NCI-H1694 treated with DMSO at 0.1 percent for 48 hours (cell line): ENCODE measurements at regions not wholly inside any gene's neighbourhood (a gene's known extent, or its start where the extent isn't known, plus 50 kb on each side); places are given as distances from the start of the nearest gene placed in this dataset.
"Not testable (repeated sequence)": the region's sequence is repeated elsewhere in the genome, so short reads cannot be mapped to it uniquely, and the experiment has no call there.

Source experiments
- DNase-seq: peaks from one replicate; lab custom pipeline; 2025; lab: John Stamatoyannopoulos, UW

- no peak for DNase-seq
Measured at GRCh38 chr15:77909182-77909940, 168.2 kb downstream of the TBC1D2B start.

- DNase-seq, result not testable (repeated sequence)
Measured at GRCh38 chr15:77908752-77909111, 168.8 kb downstream of the TBC1D2B start.

GRCh38 chr15:77907824-77908751 is 169.4 kb downstream of the TBC1D2B start:
- peak; percentile 70 for DNase-seq

GRCh38 chr15:77906062-77906990 is 171.2 kb downstream of the TBC1D2B start:
- not testable (repeated sequence) for DNase-seq

GRCh38 chr15:77905301-77905920 is 172.1 kb downstream of the TBC1D2B start:
- peak; percentile 27 for DNase-seq

- DNase-seq, result no peak
Measured at GRCh38 chr15:77904901-77905300, 172.6 kb downstream of the TBC1D2B start.

GRCh38 chr15:77904436-77904821 is 173.1 kb downstream of the TBC1D2B start:
- DNase-seq, result no peak

GRCh38 chr15:77903761-77904435 is 173.6 kb downstream of the TBC1D2B start:
- DNase-seq, result not testable (repeated sequence)

GRCh38 chr15:77902921-77903760 is 174.4 kb downstream of the TBC1D2B start:
- DNase-seq, result not testable (repeated sequence)

- no peak for DNase-seq
Measured at GRCh38 chr15:77901921-77902750, 175.4 kb downstream of the TBC1D2B start.

GRCh38 chr15:77901251-77901881 is 176.1 kb downstream of the TBC1D2B start:
- DNase-seq, result no peak

- DNase-seq, result not testable (repeated sequence)
Measured at GRCh38 chr15:77900331-77900963, 177.1 kb downstream of the TBC1D2B start.

GRCh38 chr15:77899776-77900175 is 177.7 kb downstream of the TBC1D2B start:
- DNase-seq, result not testable (repeated sequence)

GRCh38 chr15:77898811-77899730 is 178.4 kb downstream of the TBC1D2B start:
- DNase-seq, result no peak

GRCh38 chr15:77897896-77898406 is 179.6 kb downstream of the TBC1D2B start:
- no peak for DNase-seq

GRCh38 chr15:77897113-77897895 is 180.2 kb downstream of the TBC1D2B start:
- not testable (repeated sequence) for DNase-seq
